LoVo (cell line): ENCODE measurements at regions not wholly inside any gene's neighbourhood (a gene's known extent, or its start where the extent isn't known, plus 50 kb on each side); places are given as distances from the start of the nearest gene placed in this dataset.
"Not testable (repeated sequence)": the region's sequence is repeated elsewhere in the genome, so short reads cannot be mapped to it uniquely, and the experiment has no call there.

Experiments used
- DNase-seq: peaks from one replicate; pipeline ENCODE4 v3.0.0-alpha.2; 2016; ENCODE audit warnings: low spot score

GRCh38 chr2:236901956-236902355 lies 183.7 kb upstream of the COPS8 start:
- no peak for DNase-seq

GRCh38 chr2:236903978-236904377 lies 181.7 kb upstream of the COPS8 start:
- DNase-seq = no peak

GRCh38 chr2:236904389-236905263 lies 181.1 kb upstream of the COPS8 start:
- no peak for DNase-seq

- DNase-seq = no peak
Measured at GRCh38 chr2:236905976-236906375, 179.7 kb upstream of the COPS8 start.

- no peak for DNase-seq
Measured at GRCh38 chr2:236908439-236909192, 177.1 kb upstream of the COPS8 start.

GRCh38 chr2:236909193-236909504 lies 176.5 kb upstream of the COPS8 start:
- DNase-seq = no peak

GRCh38 chr2:236909802-236910201 lies 175.9 kb upstream of the COPS8 start:
- DNase-seq = no peak

- DNase-seq = no peak
Measured at GRCh38 chr2:236910781-236911495, 174.8 kb upstream of the COPS8 start.

- DNase-seq = no peak
Measured at GRCh38 chr2:236912326-236913120, 173.2 kb upstream of the COPS8 start.

- no peak for DNase-seq
Measured at GRCh38 chr2:236915186-236915585, 170.5 kb upstream of the COPS8 start.

GRCh38 chr2:236915726-236916125 lies 170.0 kb upstream of the COPS8 start:
- DNase-seq = no peak

GRCh38 chr2:236916181-236916580 lies 169.5 kb upstream of the COPS8 start:
- no peak for DNase-seq

GRCh38 chr2:236916651-236917050 lies 169.0 kb upstream of the COPS8 start:
- DNase-seq = no peak

- DNase-seq = no peak
Measured at GRCh38 chr2:236917164-236917563, 168.5 kb upstream of the COPS8 start.

GRCh38 chr2:236918545-236918944 lies 167.1 kb upstream of the COPS8 start:
- DNase-seq = no peak

- no peak for DNase-seq
Measured at GRCh38 chr2:236919209-236919608, 166.5 kb upstream of the COPS8 start.

- DNase-seq = not testable (repeated sequence)
Measured at GRCh38 chr2:236919801-236920379, 165.8 kb upstream of the COPS8 start.

GRCh38 chr2:236922061-236922460 lies 163.6 kb upstream of the COPS8 start:
- no peak for DNase-seq

- DNase-seq = no peak
Measured at GRCh38 chr2:236928380-236929037, 157.2 kb upstream of the COPS8 start.

GRCh38 chr2:236932831-236933361 lies 152.8 kb upstream of the COPS8 start:
- no peak for DNase-seq

GRCh38 chr2:236934166-236934565 lies 151.5 kb upstream of the COPS8 start:
- no peak for DNase-seq
